Peyer's patch (tissue), 4 donors: ENCODE measurements at regions not wholly inside any gene's neighbourhood (a gene's known extent, or its start where the extent isn't known, plus 50 kb on each side); places are given as distances from the start of the nearest gene placed in this dataset.

Experiments
- DNase-seq, 3 donors: peaks; one replicate each; pipeline ENCODE4 v3.0.0-alpha.2; 2017 to 2019
- H3K27ac ChIP-seq, 4 donors: fragments of 200-600 bp; sonication (generic); one replicate each; pipeline ENCODE4 v1.5.1; 2016 to 2019
- H3K27me3 ChIP-seq, 2 donors: fragments of 200-600 bp; sonication (generic); one replicate each; pipeline ENCODE4 v1.5.1; 2019
- H3K36me3 ChIP-seq, 3 donors: fragments of 200-600 bp; sonication (generic); one replicate each; pipeline ENCODE4 v1.5.1; 2016 to 2019
- H3K4me1 ChIP-seq, 4 donors: fragments of 200-600 bp; sonication (generic); one replicate each; pipeline ENCODE4 v1.5.1; 2016 to 2019
- H3K4me3 ChIP-seq, 4 donors: fragments of 200-600 bp; sonication (generic); 1 replicate in 3 of 4; 2 replicates in 1 of 4; pipeline ENCODE4 v1.5.1; 2016 to 2019; ENCODE audit warnings: mild to moderate bottlenecking in 1 of 4
- H3K9me3 ChIP-seq, 4 donors: fragments of 200-600 bp; sonication (generic); one replicate each; pipeline ENCODE4 v1.5.1; 2016 to 2019; ENCODE audit warnings: mild to moderate bottlenecking in 1 of 4
- CTCF ChIP-seq, 6 experiments: fragments of 450-650 bp in 4 of 6; fragments of 200-600 bp in 2 of 6; sonication (generic) in 1 of 6; IDR thresholded peaks; one replicate each; pipeline ENCODE4 v1.5.1; 2017 to 2019; ENCODE audit warnings: antibody characterized with exemption in 6 of 6, mild to moderate bottlenecking in 3 of 6, moderate library complexity in 1 of 6
- POLR2A ChIP-seq, 2 donors: fragments of 450-650 bp; IDR thresholded peaks; one replicate each; pipeline ENCODE4 v1.5.1; 2017; ENCODE audit warnings: antibody characterized with exemption in 2 of 2, mild to moderate bottlenecking in 2 of 2, moderate library complexity in 2 of 2

DNA sequence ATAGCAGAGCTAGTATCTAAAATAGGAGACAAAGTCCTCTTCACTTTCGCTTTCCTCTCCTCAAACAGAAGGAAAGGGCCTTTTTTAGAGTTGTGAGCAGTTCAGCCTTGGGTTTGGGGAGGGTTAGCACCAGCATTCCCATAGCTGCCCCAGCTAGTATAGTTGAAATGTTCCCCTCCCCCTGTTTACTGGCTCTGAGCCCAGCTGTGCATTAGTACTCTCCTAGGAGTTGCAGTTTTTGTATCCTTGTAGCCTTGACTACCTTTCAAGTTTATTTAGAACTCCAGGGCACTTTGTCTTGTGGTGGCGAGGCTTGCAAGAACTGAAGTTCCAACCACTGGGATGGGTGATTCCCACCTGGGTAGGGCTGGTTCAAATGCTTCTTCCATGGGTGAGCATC is 245.1 kb upstream of the NAALADL2 start:
- no peak for TF ChIP-seq CTCF (IDR thresholded peaks at IDR 0.05)
- TF ChIP-seq POLR2A (IDR thresholded peaks at IDR 0.05): no peak
- Histone ChIP-seq H3K4me1 (no peaks in the 10 kb centered on the region), H3K36me3 (no peaks in the 10 kb centered on the region), H3K27ac (no peak overlapping the region), H3K9me3 (no peaks in the 10 kb centered on the region), H3K4me3 (no peak overlapping the region), H3K27me3 (no peaks in the 10 kb centered on the region)
- DNase-seq: no peak

DNA sequence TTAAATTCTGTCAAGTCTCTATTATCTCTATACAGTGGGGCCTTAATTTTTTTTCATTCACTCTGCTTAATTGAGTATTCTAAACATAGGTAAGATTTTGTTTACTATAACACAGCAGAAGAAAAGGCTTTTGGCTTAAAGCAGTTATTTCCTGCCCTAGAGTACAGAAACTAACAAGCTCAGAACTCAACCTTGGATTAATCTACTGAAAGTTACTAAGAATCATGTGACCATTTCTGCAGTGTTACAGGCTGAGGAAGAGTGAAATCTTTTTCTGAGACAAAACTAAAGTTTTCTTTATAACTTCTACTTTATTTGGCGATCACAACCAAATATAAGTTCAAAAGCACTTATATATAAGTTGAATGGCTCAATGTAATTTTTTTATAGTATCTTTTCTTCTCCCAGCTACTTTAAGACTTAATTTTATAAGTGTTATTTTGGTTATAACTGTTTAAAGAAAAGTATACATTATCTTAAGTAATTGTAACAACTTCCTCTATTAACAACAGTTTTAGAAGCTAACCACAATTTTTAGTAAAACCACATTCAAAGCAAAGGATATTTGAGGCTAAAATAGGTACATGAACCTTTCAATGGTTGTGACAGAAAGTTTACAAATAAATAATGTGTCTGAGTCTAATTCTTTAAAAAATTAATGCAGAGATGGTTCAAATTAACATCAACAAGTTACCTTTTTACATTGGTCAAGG is 240.6 kb upstream of the NAALADL2 start:
- Histone ChIP-seq H3K4me1 (no peaks in the 10 kb centered on the region), H3K27ac (no peak overlapping the region), H3K36me3 (no peaks in the 10 kb centered on the region), H3K4me3 (no peak overlapping the region), H3K9me3 (no peaks in the 10 kb centered on the region), H3K27me3 (no peaks in the 10 kb centered on the region)
- no peak for DNase-seq
- TF ChIP-seq CTCF (IDR thresholded peaks at IDR 0.05) (no peak), POLR2A (IDR thresholded peaks at IDR 0.05) (no peak)

- no peak overlapping the region for H3K4me3 ChIP-seq
- H3K9me3 ChIP-seq: no peaks in the 10 kb centered on the region
- H3K4me1 ChIP-seq: no peaks in the 10 kb centered on the region
- no peak for DNase-seq
- no peak overlapping the region for H3K27ac ChIP-seq
- TF ChIP-seq POLR2A (IDR thresholded peaks at IDR 0.05) (no peak), CTCF (IDR thresholded peaks at IDR 0.05) (no peak)
- no peaks in the 10 kb centered on the region for H3K36me3 ChIP-seq
- no peaks in the 10 kb centered on the region for H3K27me3 ChIP-seq
Observed at GRCh38 chr3:174619239-174619638, 239.9 kb upstream of the NAALADL2 start.

- Histone ChIP-seq H3K36me3 (no peaks in the 10 kb centered on the region), H3K27ac (no peak overlapping the region), H3K27me3 (no peaks in the 10 kb centered on the region), H3K4me1 (no peaks in the 10 kb centered on the region), H3K4me3 (no peak overlapping the region), H3K9me3 (no peaks in the 10 kb centered on the region)
- TF ChIP-seq POLR2A (IDR thresholded peaks at IDR 0.05) (no peak), CTCF (IDR thresholded peaks at IDR 0.05) (peak in 3 of 6 experiments; percentile 4 to 17 (median 16))
- no peak for DNase-seq
Observed at GRCh38 chr3:174620138-174620537, 239.0 kb upstream of the NAALADL2 start.

- no peak for DNase-seq
- Histone ChIP-seq H3K4me1 (no peaks in the 10 kb centered on the region), H3K36me3 (no peaks in the 10 kb centered on the region), H3K27ac (no peak overlapping the region), H3K9me3 (no peaks in the 10 kb centered on the region), H3K27me3 (no peaks in the 10 kb centered on the region), H3K4me3 (no peak overlapping the region)
- TF ChIP-seq CTCF (IDR thresholded peaks at IDR 0.05) (no peak), POLR2A (IDR thresholded peaks at IDR 0.05) (no peak)
Observed at GRCh38 chr3:174620855-174621472, 238.2 kb upstream of the NAALADL2 start.
